NCI-H2196 treated with DMSO at 0.1 percent for 48 hours (cell line): ENCODE measurements at regions not wholly inside any gene's neighbourhood (a gene's known extent, or its start where the extent isn't known, plus 50 kb on each side); places are given as distances from the start of the nearest gene placed in this dataset.
"Not testable (repeated sequence)": the region's sequence is repeated elsewhere in the genome, so short reads cannot be mapped to it uniquely, and the experiment has no call there.

Source experiments
- DNase-seq: peaks from one replicate; lab custom pipeline; 2025; ENCODE audit not compliant: unreplicated experiment; lab: John Stamatoyannopoulos, UW

DNA sequence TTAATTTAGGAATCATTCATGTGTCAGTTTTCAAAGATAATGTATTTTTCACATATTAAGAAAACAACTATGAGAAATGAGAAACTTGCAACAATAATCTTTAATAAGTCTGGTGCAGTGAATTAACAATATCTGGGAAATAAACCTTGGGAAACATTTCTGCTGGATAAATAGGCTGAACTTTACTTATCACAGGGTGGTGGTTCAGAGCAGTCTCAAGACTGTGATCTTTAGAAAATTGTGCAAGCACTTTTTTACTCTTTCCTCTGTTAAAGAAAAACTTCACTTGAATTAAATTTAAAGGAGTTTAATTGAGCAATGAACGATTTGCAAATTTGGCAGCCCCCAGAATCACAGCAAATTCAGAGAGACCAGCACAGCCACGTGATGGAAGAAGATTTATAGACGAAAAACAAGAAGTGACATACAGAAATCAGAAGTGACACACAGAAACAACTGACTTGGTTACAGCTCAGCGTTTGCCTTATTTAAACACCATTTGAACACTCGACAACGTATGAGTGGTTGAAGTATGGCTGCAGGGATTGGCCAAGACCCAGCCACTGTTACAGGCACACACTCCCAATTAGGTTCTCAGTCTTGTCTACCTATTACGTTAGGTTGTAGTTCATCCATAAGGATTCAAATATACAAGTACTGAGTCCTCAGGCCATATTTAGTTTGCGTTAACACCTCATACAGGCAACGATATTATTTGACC is 631.9 kb downstream of the SLCO4C1 start:
- DNase-seq = no peak

DNA sequence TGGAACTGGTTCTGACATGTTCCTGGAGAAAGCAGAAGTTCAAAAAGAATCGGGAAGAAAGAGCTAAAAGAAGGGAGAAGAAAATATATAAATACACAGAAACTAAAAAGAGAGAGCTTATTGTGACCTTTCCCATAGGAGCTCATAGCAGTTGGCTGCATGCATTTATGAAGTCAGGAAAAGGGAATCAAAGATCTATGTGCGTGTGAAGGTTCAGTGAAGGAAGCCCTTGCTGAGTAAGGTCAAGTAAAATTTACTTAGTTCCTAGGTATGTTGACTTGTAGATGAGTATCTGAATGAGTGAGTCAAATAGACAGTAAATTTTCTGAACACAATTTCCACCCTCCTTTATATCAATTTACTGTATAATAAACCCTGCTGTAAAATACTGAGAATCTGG is 632.5 kb downstream of the SLCO4C1 start:
- DNase-seq = no peak

GRCh38 chr5:101662263-101662662 is 633.8 kb downstream of the SLCO4C1 start:
- DNase-seq = no peak

DNA sequence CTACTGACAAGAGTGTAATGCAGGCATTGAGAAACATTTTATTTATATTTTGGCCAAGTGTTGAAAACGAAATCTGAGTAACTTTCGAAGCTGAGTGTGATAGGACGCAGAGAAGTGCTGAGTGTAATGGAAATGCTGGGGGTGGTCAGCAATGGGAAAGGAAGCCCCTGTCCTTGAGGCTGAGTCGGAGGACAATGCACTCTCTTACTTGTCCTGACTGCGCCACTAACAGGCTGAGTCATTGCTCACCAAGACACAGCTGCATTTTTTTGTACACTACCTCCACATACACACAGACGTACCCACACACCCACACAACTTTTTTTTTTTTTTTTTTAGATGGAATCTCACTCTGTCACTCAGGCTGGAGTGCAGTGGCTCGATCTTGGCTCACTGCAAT is 637.7 kb downstream of the SLCO4C1 start:
- no peak for DNase-seq

GRCh38 chr5:101653996-101654395 is 642.1 kb downstream of the SLCO4C1 start:
- DNase-seq = no peak

DNA sequence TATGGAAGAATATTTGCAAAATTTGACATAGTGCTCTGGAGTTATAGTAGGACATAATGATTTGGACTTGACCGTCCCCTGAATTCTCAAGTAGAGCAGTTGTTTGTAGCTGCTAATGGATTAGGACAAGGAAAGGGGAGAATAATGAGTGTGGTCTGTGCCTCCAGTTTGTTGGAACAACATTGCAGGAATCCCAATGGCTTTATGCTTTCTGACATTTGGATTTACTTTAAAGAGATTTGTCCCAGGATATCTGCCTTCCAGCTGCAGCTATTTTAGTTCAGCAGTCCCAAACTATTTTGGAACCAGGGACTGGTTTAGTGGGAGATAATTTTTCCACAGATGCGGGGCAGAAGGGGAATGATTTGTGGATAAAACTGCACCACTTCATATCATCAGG is 648.2 kb downstream of the SLCO4C1 start:
- no peak for DNase-seq

DNA sequence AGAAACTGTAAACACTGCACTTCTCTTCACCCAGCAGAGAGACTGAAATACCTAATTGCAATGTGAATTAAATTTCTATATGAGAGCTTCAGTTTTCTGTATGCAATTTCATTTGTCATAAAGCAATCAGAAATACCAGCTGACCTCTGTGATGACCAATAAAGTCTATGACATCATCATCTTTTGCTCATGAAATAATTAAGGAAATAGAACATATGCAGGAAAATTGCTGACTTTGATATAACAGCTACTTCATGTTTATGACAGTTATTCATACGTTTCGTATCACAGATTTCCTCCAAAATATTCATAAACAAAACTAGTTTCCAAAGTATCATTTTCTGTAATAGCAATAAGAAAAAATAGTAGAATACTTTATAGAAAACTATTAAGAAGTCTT is 652.3 kb downstream of the SLCO4C1 start:
- DNase-seq = no peak

GRCh38 chr5:101637599-101637998 is 658.5 kb downstream of the SLCO4C1 start:
- DNase-seq = no peak

GRCh38 chr5:101627770-101628169 is 668.3 kb downstream of the SLCO4C1 start:
- DNase-seq = not testable (repeated sequence)

DNA sequence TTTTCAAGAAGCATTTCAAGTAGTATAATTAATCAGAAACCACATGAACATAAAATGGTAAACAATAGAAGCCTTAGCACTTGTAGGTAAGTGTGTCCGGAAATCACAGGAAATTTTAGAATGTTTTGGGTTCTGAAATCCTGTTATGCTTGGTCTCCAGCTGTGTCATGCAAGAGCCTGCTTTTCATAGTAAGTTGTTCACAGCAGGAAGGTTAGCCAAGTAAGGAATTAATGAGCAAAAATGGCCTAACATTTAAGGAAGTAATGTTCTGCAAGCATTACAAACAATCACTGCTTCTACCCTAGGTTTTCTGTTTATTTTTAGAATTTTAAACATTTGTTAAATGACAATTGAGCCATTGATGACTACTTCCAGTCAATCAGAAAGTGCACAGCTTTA is 669.5 kb downstream of the SLCO4C1 start:
- no peak for DNase-seq

- no peak for DNase-seq
Measured at GRCh38 chr5:101611039-101611438, 685.0 kb downstream of the SLCO4C1 start.

GRCh38 chr5:101608322-101608721 is 687.8 kb downstream of the SLCO4C1 start:
- DNase-seq = no peak

DNA sequence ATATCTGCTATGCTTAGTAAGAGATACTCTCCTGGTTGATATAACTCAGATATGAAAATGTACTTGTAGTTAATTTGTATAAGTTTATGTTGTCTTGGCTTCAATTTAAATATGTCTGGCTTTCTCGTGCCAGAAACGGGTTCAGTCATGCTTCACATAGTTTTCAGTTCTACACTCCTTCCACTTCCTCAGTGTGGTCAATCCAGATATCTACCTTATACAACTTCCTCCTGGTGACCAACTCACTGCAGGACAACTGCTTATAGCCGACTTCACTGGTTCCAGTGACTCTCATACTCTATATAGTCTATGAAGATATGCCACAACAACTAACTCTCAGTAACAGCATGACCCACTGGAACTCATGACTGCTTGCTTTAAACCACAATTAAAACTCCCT is 690.4 kb downstream of the SLCO4C1 start:
- DNase-seq = no peak

- no peak for DNase-seq
Measured at GRCh38 chr5:101600614-101601013, 695.5 kb downstream of the SLCO4C1 start.

DNA sequence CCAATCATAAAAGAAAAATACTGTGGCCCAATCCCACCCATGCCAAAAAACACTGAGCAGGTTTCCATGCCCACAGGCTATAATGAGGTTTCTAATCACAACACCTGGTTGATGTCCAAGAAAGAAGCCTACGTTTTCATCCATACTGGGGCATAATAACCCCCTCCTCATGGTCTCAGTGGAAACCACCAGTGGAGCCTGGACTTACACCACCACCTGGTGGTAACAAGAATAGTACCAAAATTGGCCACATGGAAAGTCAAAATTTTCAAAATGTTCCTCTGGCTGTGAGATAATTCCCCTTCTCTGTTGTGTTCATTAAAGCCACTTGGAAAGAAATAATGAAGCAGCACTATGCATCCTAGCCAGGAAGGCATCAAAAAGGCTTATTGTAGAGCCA is 687.3 kb upstream of the ST8SIA4 start:
- no peak for DNase-seq

DNA sequence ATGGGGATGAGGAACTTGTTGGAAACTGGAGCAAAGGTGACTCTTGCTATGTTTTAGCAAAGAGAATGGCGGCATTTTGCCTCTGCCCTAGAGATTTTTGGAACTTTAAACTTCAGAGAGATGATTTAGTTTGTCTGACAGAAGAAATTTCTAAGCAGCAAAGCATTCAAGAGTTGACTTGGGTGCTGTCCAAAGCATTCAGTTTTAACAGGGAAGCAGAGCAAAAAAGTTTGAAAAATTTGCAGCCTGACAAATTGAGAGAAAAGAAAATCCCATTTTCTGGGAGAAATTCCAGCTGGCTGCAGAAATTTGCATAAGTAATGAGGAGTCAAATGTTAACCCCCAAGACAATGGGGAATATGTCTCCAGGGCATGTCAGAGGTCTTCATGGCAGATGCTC is 682.3 kb upstream of the ST8SIA4 start:
- no peak for DNase-seq

- no peak for DNase-seq
Measured at GRCh38 chr5:101580591-101580990, 677.5 kb upstream of the ST8SIA4 start.

DNA sequence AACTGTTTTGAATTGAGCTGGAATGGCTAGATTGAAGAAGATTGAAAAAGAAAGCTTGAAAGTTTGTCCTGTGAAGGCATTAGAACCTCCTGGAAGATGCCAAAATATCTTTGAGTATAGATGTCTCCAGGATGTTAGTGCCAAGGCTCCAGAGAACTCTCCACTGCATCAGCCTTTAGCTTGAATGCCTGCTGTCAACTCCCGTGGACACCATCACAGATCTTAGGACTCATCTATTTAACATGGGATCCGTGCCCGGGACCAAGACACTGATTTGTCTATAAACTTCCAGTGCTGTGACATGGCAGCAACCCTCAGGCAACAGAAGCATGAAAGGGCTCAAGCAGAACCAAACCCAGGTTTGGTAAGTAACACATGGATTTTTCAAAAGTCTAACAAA is 670.9 kb upstream of the ST8SIA4 start:
- DNase-seq = no peak

DNA sequence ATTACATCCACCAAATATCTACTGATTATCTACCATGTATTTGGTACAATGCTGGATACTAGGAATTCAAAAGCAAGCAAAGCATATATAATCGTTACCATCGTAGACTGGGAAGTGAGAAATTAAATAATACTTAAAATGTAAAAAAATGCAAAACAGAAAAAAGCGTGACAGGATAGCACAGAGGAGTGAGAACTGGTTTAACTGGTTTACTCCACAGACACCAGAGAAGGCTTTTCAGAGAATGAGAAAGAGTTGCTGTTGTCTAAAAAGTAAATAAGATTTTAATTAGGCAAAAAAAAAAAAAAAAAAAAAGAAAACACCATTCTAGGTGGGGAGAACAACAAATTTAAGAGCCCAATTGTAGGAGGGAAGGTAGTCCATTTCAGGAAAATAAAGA is 657.9 kb upstream of the ST8SIA4 start:
- DNase-seq = no peak

GRCh38 chr5:101543780-101544179 is 640.7 kb upstream of the ST8SIA4 start:
- no peak for DNase-seq

- no peak for DNase-seq
Measured at GRCh38 chr5:101539315-101539714, 636.2 kb upstream of the ST8SIA4 start.

- DNase-seq = no peak
Measured at GRCh38 chr5:101535626-101536025, 632.5 kb upstream of the ST8SIA4 start.

- DNase-seq = no peak
Measured at GRCh38 chr5:101534491-101535110, 631.5 kb upstream of the ST8SIA4 start.
